ENCODE measurements at regions not wholly inside any gene's neighbourhood (a gene's known extent, or its start where the extent isn't known, plus 50 kb on each side); places are given as distances from the start of the nearest gene placed in this dataset.

GRCh38 chr15:37823601-37824275 is 110.7 kb upstream of the TMCO5A start:
- no peak for TF ChIP-seq CTCF (IDR thresholded peaks at IDR 0.05)
- no peak for TF ChIP-seq POLR2A (IDR thresholded peaks at IDR 0.05)
